A549 (cell line): ENCODE measurements at regions not wholly inside any gene's neighbourhood (a gene's known extent, or its start where the extent isn't known, plus 50 kb on each side); places are given as distances from the start of the nearest gene placed in this dataset.
"Not testable (repeated sequence)": the region's sequence is repeated elsewhere in the genome, so short reads cannot be mapped to it uniquely, and the experiment has no call there.

Experiments
- ATAC-seq, 2 experiments: fragments of 200-7000 bp in 1 of 2; fragments of >200 bp in 1 of 2; cut with Nextera tagmentation in 1 of 2; cut with Tn5 transposase in 1 of 2; 3 replicates each; pipeline versions ENCODE4 v1.8.0 to v1.9.1; 2018 to 2020; ENCODE audit warnings: mild to moderate bottlenecking in 1 of 2, moderate library complexity in 1 of 2
- CTCF ChIA-PET: fragments of 300-600 bp; sonication (Branson Sonifier 250); formaldehyde crosslinking; extraction: SDS; loops from one replicate; lab custom pipeline; 2021; ENCODE audit warnings: antibody characterized with exemption, inconsistent platforms; lab: Yijun Ruan, JAX
- POLR2A ChIA-PET: fragments of 350-600 bp; formaldehyde crosslinking; extraction: SDS; loops from one replicate; lab custom pipeline; 2021; ENCODE audit warnings: antibody characterized with exemption, inconsistent platforms; lab: Yijun Ruan, JAX
- DNase-seq, 2 experiments: peaks; one replicate each; pipeline versions ENCODE4 v3.0.0 to v3.0.0-alpha.2; 2011 to 2016; ENCODE audit warnings: low read depth in 1 of 2, low spot score in 1 of 2
- FAIRE-seq: peaks from 2 replicates; lab custom pipeline; 2011; peaks lifted over from hg19 to GRCh38; lab: Jason Lieb, UNC
- H3K27ac ChIP-seq, 2 experiments: fragments of >200 bp; sonication (Bioruptor Twin); formaldehyde crosslinking; 3 replicates each; pipeline ENCODE4 v1.5.1; 2016 to 2017
- H3K4me1 ChIP-seq: fragments of >200 bp; sonication (Bioruptor Twin); formaldehyde crosslinking; 3 replicates; pipeline ENCODE4 v1.6.1; 2016
- H3K4me2 ChIP-seq: fragments of >200 bp; sonication (Bioruptor Twin); formaldehyde crosslinking; 3 replicates; pipeline ENCODE4 v1.6.1; 2016
- H3K4me3 ChIP-seq: fragments of >200 bp; sonication (Bioruptor Twin); formaldehyde crosslinking; 3 replicates; pipeline ENCODE4 v1.5.1; 2016
- H3K9me3 ChIP-seq: fragments of >200 bp; sonication (Bioruptor Twin); formaldehyde crosslinking; 3 replicates; pipeline ENCODE4 v1.6.1; 2016
- CBX8 ChIP-seq: fragments of 200-600 bp; sonication (generic); IDR thresholded peaks from 2 replicates; pipeline ENCODE4 v1.6.1; 2016
- CEBPB ChIP-seq, 2 experiments: fragments of >200 bp in 1 of 2; sonication (Bioruptor Twin) in 1 of 2; formaldehyde crosslinking in 1 of 2; IDR thresholded peaks; 2 replicates each; pipeline ENCODE4 v1.6.1; 2012 to 2016
- CHD2 ChIP-seq: fragments of 150-350 bp; IDR thresholded peaks from 2 replicates; pipeline ENCODE4 v1.6.1; 2014; ENCODE audit warnings: low read length; ENCODE audit not compliant: partially characterized antibody
- CHD4 ChIP-seq: fragments of 200-600 bp; sonication (generic); IDR thresholded peaks from 2 replicates; pipeline ENCODE4 v1.6.1; 2016; ENCODE audit warnings: antibody characterized with exemption, mild to moderate bottlenecking, borderline replicate concordance
- EP300 ChIP-seq, 2 experiments: fragments of >200 bp; sonication (Bioruptor Twin); formaldehyde crosslinking; IDR thresholded peaks; 2 replicates in 1 of 2; 3 replicates in 1 of 2; pipeline ENCODE4 v1.6.1; 2016 to 2017
- FOSB ChIP-seq: fragments of 250-450 bp; sonication (Bioruptor Pico); IDR thresholded peaks from 2 replicates; pipeline ENCODE4 v1.5.0; 2020; ENCODE audit warnings: mild to moderate bottlenecking, moderate library complexity
- FOXS1 ChIP-seq: fragments of 250-450 bp; sonication (Bioruptor Pico); IDR thresholded peaks from 2 replicates; pipeline ENCODE4 v1.5.0; 2020; ENCODE audit warnings: mild to moderate bottlenecking, moderate library complexity
- HOXB5 ChIP-seq: fragments of 250-450 bp; sonication (Bioruptor Pico); IDR thresholded peaks from 2 replicates; pipeline ENCODE4 v1.5.0; 2020; ENCODE audit warnings: mild to moderate bottlenecking, moderate library complexity
- JUN ChIP-seq, 2 experiments: fragments of >200 bp; sonication (Bioruptor Twin); formaldehyde crosslinking; IDR thresholded peaks; 2 replicates in 1 of 2; 3 replicates in 1 of 2; pipeline ENCODE4 v1.6.1; 2016 to 2017
- MAFK ChIP-seq: fragments of 450-650 bp; IDR thresholded peaks from 2 replicates; pipeline ENCODE4 v1.6.1; 2014; ENCODE audit not compliant: partially characterized antibody
- MAZ ChIP-seq: fragments of 150-350 bp; IDR thresholded peaks from 2 replicates; pipeline ENCODE4 v1.6.1; 2014; ENCODE audit warnings: antibody characterized with exemption, low read depth, low read length, borderline replicate concordance
- PHF8 ChIP-seq: fragments of 200-600 bp; sonication (generic); IDR thresholded peaks from 2 replicates; pipeline ENCODE4 v1.6.1; 2016; ENCODE audit warnings: low read depth, mild to moderate bottlenecking, antibody characterized with exemption, moderate library complexity, borderline replicate concordance
- POLR2AphosphoS2 ChIP-seq: conservative IDR thresholded peaks from 2 replicates; pipeline ENCODE4 v1.6.1; 2012; ENCODE audit warnings: low read length, improper control_type of control experiment, inconsistent platforms
- RAD21 ChIP-seq, 2 experiments: fragments of >200 bp in 1 of 2; sonication (Bioruptor Twin) in 1 of 2; formaldehyde crosslinking in 1 of 2; IDR thresholded peaks in 1 of 2; conservative IDR thresholded peaks in 1 of 2; 2 replicates in 1 of 2; 3 replicates in 1 of 2; pipeline ENCODE4 v1.6.1; 2012 to 2018; ENCODE audit warnings: inconsistent platforms in 1 of 2
- RCOR1 ChIP-seq: fragments of 150-350 bp; IDR thresholded peaks from 2 replicates; pipeline ENCODE4 v1.6.1; 2014; ENCODE audit warnings: antibody characterized with exemption, low read length, low read depth
- RFX5 ChIP-seq: fragments of 450-650 bp; IDR thresholded peaks from 2 replicates; pipeline ENCODE4 v1.7.1; 2014; ENCODE audit warnings: antibody characterized with exemption, mild to moderate bottlenecking, moderate library complexity
- TFCP2L1 ChIP-seq: fragments of 250-450 bp; sonication (Bioruptor Pico); IDR thresholded peaks from 2 replicates; pipeline ENCODE4 v1.5.0; 2021; ENCODE audit warnings: mild to moderate bottlenecking
- ZC3H11A ChIP-seq: fragments of 450-650 bp; IDR thresholded peaks from 2 replicates; pipeline ENCODE4 v1.6.1; 2014; ENCODE audit warnings: antibody characterized with exemption, mild to moderate bottlenecking
- ZNF302 ChIP-seq: fragments of 250-450 bp; sonication (Bioruptor Pico); IDR thresholded peaks from 2 replicates; pipeline ENCODE4 v1.9.0; 2021; ENCODE audit warnings: inconsistent platforms, mild to moderate bottlenecking, moderate library complexity
- WGBS: methylation state at CpG from one replicate; pipeline ENCODE4 v1.1.6; 2017; ENCODE audit errors: missing lambda C conversion rate; 5-methylcytosine and 5-hydroxymethylcytosine counted together
- TF ChIP-seq, protein P1 (sequence below): fragments of >200 bp; sonication (Bioruptor Twin); formaldehyde crosslinking; IDR thresholded peaks from 3 replicates; pipeline ENCODE4 v1.6.1; 2016
- TF ChIP-seq, protein P2 (sequence below): fragments of 200-600 bp; sonication (generic); IDR thresholded peaks from 2 replicates; pipeline ENCODE4 v1.6.1; 2016; ENCODE audit warnings: antibody characterized with exemption, mild to moderate bottlenecking, moderate library complexity
- TF ChIP-seq, protein P3 (sequence below): fragments of 150-350 bp; IDR thresholded peaks from 2 replicates; pipeline ENCODE4 v1.6.1; 2014; ENCODE audit warnings: low read depth, mild to moderate bottlenecking, low read length
- TF ChIP-seq, protein P4 (sequence below): fragments of >200 bp; sonication (Bioruptor Twin); formaldehyde crosslinking; IDR thresholded peaks from 2 replicates; pipeline ENCODE4 v1.6.1; 2016

DNA sequence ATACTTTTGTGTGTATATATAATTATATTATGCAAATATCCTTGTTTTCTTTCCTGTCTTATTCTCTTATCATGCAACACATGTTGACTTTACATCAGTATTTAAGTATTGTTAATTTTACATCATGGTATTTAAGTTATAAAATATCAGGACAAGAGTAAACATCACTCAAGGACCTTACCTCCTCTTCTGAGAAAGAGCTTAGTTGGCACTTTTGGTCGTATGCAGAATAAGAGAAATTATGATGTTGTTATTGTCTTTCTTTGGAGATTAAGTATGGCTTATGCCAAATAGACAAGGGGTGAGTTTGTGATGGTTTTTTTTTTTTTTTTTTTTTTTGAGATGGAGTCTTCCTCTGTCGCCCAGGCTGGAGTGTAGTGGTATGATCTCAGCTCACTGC lies 279.2 kb upstream of the AZI2 start:
- H3K4me2 ChIP-seq, CTCF ChIA-PET, FAIRE-seq, H3K9me3 ChIP-seq, ATAC-seq, H3K27ac ChIP-seq, POLR2A ChIA-PET, DNase-seq, H3K4me3 ChIP-seq, H3K4me1 ChIP-seq: not testable (repeated sequence)
- WGBS, result 33% methylated on average over 2 of the region's 2 CpGs
- peak; percentile 83 for TF ChIP-seq MAFK

DNA sequence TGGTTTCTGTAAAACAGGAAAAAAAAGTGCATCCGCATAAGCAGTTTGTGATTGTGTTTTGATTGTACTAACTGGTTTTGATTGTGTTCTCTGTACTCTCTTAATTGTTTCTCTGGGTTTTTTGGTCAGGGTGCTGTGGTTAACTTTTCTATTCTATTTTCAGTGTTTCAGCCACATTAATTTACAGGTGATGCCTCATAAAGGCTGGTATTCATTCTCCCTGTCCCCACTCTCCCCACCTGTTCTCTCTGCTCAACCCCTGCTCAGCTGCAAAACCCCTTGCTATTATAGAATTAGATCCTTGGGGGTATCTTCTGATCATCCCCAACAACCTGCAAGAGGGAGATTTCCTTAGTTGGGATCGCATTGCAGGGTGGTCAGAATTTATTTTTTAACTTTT lies 285.4 kb upstream of the AZI2 start:
- FAIRE-seq, result no peak

DNA sequence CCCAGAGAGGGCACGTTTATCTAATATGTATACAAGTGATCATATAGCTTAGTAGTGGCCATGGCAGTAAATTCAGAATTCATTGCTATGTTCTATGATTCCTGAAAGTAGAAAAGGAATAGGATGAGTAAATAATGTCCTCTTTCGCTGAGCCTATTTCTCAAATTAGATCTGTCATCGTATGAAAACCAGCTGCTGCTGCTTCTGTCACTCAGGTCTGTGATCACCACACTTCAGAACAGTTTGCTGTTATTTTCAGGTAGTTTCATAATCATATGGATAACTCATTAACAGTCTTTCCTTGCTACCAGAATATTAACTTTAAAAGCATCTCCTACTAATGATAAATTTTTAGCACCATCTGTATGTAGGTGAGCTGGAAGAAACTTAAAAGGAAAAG lies 289.1 kb upstream of the AZI2 start:
- Histone ChIP-seq H3K4me2 (no peak overlapping the region), H3K9me3 (no peaks in the 10 kb centered on the region), H3K4me3 (no peak overlapping the region), H3K4me1 (no peaks in the 10 kb centered on the region), H3K27ac (no peak overlapping the region)
- ATAC-seq (no peak), DNase-seq (no peak), FAIRE-seq (no peak)
- no peak for TF ChIP-seq EP300 (IDR thresholded peaks at IDR 0.05)
- no peak for TF ChIP-seq CHD4
- no peak for TF ChIP-seq CEBPB (IDR thresholded peaks at IDR 0.05)
- no peak for TF ChIP-seq JUN (IDR thresholded peaks at IDR 0.05)
- TF ChIP-seq, protein P1, sequence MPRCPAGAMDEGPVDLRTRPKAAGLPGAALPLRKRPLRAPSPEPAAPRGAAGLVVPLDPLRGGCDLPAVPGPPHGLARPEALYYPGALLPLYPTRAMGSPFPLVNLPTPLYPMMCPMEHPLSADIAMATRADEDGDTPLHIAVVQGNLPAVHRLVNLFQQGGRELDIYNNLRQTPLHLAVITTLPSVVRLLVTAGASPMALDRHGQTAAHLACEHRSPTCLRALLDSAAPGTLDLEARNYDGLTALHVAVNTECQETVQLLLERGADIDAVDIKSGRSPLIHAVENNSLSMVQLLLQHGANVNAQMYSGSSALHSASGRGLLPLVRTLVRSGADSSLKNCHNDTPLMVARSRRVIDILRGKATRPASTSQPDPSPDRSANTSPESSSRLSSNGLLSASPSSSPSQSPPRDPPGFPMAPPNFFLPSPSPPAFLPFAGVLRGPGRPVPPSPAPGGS, result no peak
- no peak for TF ChIP-seq POLR2AphosphoS2
- TF ChIP-seq RCOR1, result no peak
- no peak for TF ChIP-seq FOXS1
- TF ChIP-seq RFX5, result no peak
- TF ChIP-seq TFCP2L1 (CRISPR knock-in tag), result no peak
- TF ChIP-seq PHF8, result no peak
- TF ChIP-seq, protein P2, sequence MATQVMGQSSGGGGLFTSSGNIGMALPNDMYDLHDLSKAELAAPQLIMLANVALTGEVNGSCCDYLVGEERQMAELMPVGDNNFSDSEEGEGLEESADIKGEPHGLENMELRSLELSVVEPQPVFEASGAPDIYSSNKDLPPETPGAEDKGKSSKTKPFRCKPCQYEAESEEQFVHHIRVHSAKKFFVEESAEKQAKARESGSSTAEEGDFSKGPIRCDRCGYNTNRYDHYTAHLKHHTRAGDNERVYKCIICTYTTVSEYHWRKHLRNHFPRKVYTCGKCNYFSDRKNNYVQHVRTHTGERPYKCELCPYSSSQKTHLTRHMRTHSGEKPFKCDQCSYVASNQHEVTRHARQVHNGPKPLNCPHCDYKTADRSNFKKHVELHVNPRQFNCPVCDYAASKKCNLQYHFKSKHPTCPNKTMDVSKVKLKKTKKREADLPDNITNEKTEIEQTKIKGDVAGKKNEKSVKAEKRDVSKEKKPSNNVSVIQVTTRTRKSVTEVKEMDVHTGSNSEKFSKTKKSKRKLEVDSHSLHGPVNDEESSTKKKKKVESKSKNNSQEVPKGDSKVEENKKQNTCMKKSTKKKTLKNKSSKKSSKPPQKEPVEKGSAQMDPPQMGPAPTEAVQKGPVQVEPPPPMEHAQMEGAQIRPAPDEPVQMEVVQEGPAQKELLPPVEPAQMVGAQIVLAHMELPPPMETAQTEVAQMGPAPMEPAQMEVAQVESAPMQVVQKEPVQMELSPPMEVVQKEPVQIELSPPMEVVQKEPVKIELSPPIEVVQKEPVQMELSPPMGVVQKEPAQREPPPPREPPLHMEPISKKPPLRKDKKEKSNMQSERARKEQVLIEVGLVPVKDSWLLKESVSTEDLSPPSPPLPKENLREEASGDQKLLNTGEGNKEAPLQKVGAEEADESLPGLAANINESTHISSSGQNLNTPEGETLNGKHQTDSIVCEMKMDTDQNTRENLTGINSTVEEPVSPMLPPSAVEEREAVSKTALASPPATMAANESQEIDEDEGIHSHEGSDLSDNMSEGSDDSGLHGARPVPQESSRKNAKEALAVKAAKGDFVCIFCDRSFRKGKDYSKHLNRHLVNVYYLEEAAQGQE, result no peak
- ChIA-PET CTCF (no interaction called here), POLR2A (no interaction called here)
- WGBS, result 5% methylated on average over 3 of the region's 3 CpGs

More for the DNA sequence above, 285.4 kb upstream of the AZI2 start:
- POLR2A ChIA-PET, result no interaction called here
- 45% methylated on average over 2 of the region's 2 CpGs for WGBS
- H3K9me3 ChIP-seq, result no peaks in the 10 kb centered on the region
- H3K4me2 ChIP-seq, result no peak overlapping the region
- ATAC-seq, result no peak
- CTCF ChIA-PET, result no interaction called here
- no peak for DNase-seq
- no peak overlapping the region for H3K4me3 ChIP-seq
- H3K4me1 ChIP-seq, result no peaks in the 10 kb centered on the region
- TF ChIP-seq CEBPB (IDR thresholded peaks at IDR 0.05) (no peak), HOXB5 (CRISPR knock-in tag) (no peak), CHD2 (no peak), CHD4 (no peak), FOXS1 (no peak), CBX8 (no peak), FOSB (CRISPR knock-in tag) (no peak), MAZ (no peak), RAD21 (conservative IDR thresholded peaks at IDR 0.05 in 1 of 2, IDR thresholded peaks at IDR 0.05 in 1 of 2) (no peak), ZC3H11A (no peak), ZNF302 (no peak)
- TF ChIP-seq, protein P3, sequence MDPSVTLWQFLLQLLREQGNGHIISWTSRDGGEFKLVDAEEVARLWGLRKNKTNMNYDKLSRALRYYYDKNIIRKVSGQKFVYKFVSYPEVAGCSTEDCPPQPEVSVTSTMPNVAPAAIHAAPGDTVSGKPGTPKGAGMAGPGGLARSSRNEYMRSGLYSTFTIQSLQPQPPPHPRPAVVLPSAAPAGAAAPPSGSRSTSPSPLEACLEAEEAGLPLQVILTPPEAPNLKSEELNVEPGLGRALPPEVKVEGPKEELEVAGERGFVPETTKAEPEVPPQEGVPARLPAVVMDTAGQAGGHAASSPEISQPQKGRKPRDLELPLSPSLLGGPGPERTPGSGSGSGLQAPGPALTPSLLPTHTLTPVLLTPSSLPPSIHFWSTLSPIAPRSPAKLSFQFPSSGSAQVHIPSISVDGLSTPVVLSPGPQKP, result no peak
- TF ChIP-seq, protein P2, result no peak
- TF ChIP-seq, protein P4, sequence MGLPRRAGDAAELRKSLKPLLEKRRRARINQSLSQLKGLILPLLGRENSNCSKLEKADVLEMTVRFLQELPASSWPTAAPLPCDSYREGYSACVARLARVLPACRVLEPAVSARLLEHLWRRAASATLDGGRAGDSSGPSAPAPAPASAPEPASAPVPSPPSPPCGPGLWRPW, result no peak
- TF ChIP-seq, all 56 proteins: peak for 0
- H3K27ac ChIP-seq, result no peak overlapping the region
